GM10248 (cell line): ENCODE measurements at regions not wholly inside any gene's neighbourhood (a gene's known extent, or its start where the extent isn't known, plus 50 kb on each side); places are given as distances from the start of the nearest gene placed in this dataset.

ENCODE experiments used
- CTCF ChIA-PET: fragments of 300-600 bp; sonication (Branson Sonifier 250); formaldehyde crosslinking; extraction: SDS; loops from one replicate; lab custom pipeline; 2021; ENCODE audit warnings: antibody characterized with exemption; lab: Yijun Ruan, JAX
- POLR2A ChIA-PET: fragments of 350-650 bp; sonication (Branson Sonifier 250); formaldehyde crosslinking; extraction: SDS; loops from one replicate; lab custom pipeline; 2020; ENCODE audit warnings: antibody characterized with exemption; lab: Yijun Ruan, JAX
- DNase-seq: peaks from one replicate; pipeline ENCODE4 v3.0.0; 2012; ENCODE audit errors: extremely low spot score
- TF ChIP-seq, protein P1 (sequence below): IDR thresholded peaks from 2 replicates; pipeline ENCODE4 v1.5.1; 2012; ENCODE audit warnings: mild to moderate bottlenecking, low read depth; ENCODE audit errors: extremely low read depth, missing control alignments, control extremely low read depth

- ChIA-PET POLR2A (no interaction called here), CTCF (no interaction called here)
- TF ChIP-seq, protein P1, sequence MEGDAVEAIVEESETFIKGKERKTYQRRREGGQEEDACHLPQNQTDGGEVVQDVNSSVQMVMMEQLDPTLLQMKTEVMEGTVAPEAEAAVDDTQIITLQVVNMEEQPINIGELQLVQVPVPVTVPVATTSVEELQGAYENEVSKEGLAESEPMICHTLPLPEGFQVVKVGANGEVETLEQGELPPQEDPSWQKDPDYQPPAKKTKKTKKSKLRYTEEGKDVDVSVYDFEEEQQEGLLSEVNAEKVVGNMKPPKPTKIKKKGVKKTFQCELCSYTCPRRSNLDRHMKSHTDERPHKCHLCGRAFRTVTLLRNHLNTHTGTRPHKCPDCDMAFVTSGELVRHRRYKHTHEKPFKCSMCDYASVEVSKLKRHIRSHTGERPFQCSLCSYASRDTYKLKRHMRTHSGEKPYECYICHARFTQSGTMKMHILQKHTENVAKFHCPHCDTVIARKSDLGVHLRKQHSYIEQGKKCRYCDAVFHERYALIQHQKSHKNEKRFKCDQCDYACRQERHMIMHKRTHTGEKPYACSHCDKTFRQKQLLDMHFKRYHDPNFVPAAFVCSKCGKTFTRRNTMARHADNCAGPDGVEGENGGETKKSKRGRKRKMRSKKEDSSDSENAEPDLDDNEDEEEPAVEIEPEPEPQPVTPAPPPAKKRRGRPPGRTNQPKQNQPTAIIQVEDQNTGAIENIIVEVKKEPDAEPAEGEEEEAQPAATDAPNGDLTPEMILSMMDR = no peak
- DNase-seq = no peak
Observed at GRCh38 chr2:107024269-107024668, 138.3 kb upstream of the ST6GAL2 start.

GRCh38 chr2:107025291-107025857 is 139.4 kb upstream of the ST6GAL2 start:
- TF ChIP-seq, protein P1 = no peak
- CTCF ChIA-PET = no interaction called here
- POLR2A ChIA-PET = no interaction called here
- DNase-seq = no peak

- DNase-seq = no peak
- ChIA-PET CTCF (no interaction called here), POLR2A (no interaction called here)
- TF ChIP-seq, protein P1 = no peak
Observed at GRCh38 chr2:107025869-107026380, 140.0 kb upstream of the ST6GAL2 start.

GRCh38 chr2:107027205-107027604 is 141.2 kb upstream of the ST6GAL2 start:
- ChIA-PET POLR2A (no interaction called here), CTCF (interaction anchor here (0.9 to 1.2 kb wide), 2 partner anchors 9 kb away, joined by 4 to 5 read pairs; no protein-coding TSS in a partner anchor)
- DNase-seq = no peak
- TF ChIP-seq, protein P1 = no peak

- no peak for DNase-seq
- POLR2A ChIA-PET = no interaction called here
- TF ChIP-seq, protein P1 = no peak
- CTCF ChIA-PET = interaction anchor here (1.2 kb wide), 1 partner anchor 9 kb away, joined by 5 read pairs; no protein-coding TSS in a partner anchor
Observed at GRCh38 chr2:107027810-107028209, 141.8 kb upstream of the ST6GAL2 start.

- TF ChIP-seq, protein P1 = no peak
- CTCF ChIA-PET = no interaction called here
- no peak for DNase-seq
- POLR2A ChIA-PET = no interaction called here
Observed at GRCh38 chr2:107028661-107029060, 142.7 kb upstream of the ST6GAL2 start.
